Retinal pigment epithelial cell (primary cell): ENCODE measurements at regions not wholly inside any gene's neighbourhood (a gene's known extent, or its start where the extent isn't known, plus 50 kb on each side); places are given as distances from the start of the nearest gene placed in this dataset.

Experiments used
- DNase-seq: peaks from one replicate; pipeline ENCODE4 v3.0.0-alpha.2; 2010; ENCODE audit warnings: low read depth
- H3K4me3 ChIP-seq: 2 replicates; pipeline ENCODE4 v1.5.1; 2011; ENCODE audit warnings: mild to moderate bottlenecking, low read length, control low read depth, moderate library complexity
- TF ChIP-seq, protein P1 (sequence below): conservative IDR thresholded peaks from 2 replicates; pipeline ENCODE4 v1.5.1; 2011; ENCODE audit warnings: low read depth, low read length, control low read depth, inconsistent platforms

GRCh38 chr7:12741951-12742575 lies 54.6 kb downstream of the ARL4A start:
- no peak overlapping the region for H3K4me3 ChIP-seq
- TF ChIP-seq, protein P1, sequence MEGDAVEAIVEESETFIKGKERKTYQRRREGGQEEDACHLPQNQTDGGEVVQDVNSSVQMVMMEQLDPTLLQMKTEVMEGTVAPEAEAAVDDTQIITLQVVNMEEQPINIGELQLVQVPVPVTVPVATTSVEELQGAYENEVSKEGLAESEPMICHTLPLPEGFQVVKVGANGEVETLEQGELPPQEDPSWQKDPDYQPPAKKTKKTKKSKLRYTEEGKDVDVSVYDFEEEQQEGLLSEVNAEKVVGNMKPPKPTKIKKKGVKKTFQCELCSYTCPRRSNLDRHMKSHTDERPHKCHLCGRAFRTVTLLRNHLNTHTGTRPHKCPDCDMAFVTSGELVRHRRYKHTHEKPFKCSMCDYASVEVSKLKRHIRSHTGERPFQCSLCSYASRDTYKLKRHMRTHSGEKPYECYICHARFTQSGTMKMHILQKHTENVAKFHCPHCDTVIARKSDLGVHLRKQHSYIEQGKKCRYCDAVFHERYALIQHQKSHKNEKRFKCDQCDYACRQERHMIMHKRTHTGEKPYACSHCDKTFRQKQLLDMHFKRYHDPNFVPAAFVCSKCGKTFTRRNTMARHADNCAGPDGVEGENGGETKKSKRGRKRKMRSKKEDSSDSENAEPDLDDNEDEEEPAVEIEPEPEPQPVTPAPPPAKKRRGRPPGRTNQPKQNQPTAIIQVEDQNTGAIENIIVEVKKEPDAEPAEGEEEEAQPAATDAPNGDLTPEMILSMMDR, result no peak
- DNase-seq, result no peak

DNA sequence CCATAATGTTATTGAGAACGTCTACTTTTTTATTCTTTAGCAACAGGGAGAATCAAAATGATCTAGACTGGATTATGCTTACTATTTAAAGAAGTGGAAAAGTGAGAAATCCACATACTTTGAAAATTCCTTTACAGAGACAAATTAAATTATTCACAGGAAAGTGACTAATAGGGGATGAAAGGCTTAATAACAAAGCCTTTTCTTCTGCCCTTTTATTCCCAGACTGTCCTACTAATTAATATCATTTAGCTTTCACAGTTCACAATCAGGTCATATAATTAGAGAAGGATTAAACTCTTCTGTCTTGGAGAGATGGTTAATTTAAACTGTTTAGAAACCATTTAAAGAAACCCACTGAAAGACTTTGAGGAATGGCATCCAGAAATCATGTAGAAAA lies 58.8 kb downstream of the ARL4A start:
- H3K4me3 ChIP-seq, result no peak overlapping the region
- peak; percentile 72 for DNase-seq
- TF ChIP-seq, protein P1, result no peak

DNA sequence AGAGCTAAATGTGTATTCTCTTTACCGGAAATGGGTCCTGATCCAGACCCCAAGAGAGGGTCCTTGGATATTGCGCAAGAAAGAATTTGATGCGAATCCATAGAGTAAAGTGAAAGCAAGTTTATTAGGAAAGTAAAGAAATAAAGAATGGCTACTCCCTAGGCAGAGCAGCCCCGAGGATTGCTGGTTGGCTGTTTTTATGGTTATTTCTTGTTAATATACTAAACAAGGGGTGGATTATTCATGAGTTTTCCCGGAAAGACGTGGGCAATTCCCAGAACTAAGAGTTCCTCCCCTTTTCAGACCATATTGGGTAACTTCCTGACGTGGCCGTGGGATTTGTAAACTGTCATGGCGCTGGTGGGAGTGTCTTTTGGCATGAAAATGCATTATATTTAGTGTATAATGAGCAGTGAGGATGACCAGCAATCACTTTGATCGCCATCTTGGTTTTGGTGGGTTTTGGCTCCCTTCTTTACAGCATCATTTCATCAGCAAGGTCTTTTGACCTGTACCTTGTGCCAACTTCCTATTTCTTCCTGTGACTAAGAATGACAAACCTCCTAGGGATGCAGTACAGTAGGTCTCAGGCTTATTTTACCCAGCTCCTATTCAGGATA lies 60.4 kb downstream of the ARL4A start:
- DNase-seq, result no peak
- H3K4me3 ChIP-seq, result no peak overlapping the region
- TF ChIP-seq, protein P1, result no peak

DNA sequence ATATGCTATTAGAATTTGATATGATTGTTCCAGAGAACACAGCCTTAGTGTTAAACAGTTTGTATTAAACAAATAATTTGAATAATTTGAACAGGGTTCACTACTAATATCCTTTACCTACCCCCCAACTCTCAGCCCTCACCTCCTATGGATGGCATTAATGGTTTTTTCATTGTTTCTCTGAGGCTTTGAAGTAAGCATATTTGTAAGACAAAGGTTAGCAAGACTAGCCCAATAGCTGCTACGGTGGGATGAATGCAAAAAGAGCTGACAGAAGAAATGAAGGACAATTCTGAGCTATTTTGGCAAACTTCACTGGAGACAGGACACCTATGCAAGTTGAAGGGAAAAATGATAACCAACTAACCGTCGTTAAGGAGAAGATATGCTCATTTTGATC lies 61.6 kb downstream of the ARL4A start:
- TF ChIP-seq, protein P1, result no peak
- H3K4me3 ChIP-seq, result no peak overlapping the region
- DNase-seq, result no peak

DNA sequence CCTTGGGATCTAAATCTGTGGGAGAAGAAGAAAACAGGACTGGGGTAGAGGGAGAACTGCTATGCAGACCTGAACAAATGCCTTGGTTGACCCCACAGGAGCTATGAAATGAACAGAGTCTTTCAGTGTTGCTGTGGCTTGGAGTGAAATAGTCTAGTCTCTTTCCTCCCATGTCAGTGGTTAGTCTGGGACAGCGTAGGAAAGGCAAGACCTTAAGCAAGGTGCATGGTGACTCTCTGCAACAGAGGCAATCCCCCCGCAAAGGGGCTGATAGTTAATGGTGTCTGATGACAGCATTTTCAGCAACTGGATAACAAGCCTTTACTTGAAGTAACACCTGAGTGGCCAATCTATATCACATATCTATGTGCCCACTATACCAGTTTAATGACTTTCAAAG lies 62.3 kb downstream of the ARL4A start:
- TF ChIP-seq, protein P1, result no peak
- H3K4me3 ChIP-seq, result no peak overlapping the region
- DNase-seq, result no peak

DNA sequence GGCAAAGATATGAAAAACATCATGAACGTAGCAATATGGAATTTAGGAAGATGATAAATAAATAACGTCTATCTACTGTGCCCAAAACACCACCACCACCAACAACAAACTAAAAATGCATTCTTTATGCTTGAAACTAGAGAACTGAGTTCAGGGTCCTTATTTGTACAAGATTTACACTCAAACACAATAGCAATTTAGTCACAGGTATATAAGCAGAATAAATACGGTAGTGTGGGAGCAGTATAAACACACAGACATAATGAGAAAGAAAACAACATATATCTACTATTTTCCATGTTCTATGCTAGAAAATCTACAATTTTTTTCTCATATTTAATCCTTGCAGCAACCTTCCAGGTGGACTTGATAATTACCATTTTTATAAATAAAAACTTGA lies 64.3 kb downstream of the ARL4A start:
- DNase-seq, result no peak
- no peak overlapping the region for H3K4me3 ChIP-seq
- TF ChIP-seq, protein P1, result no peak

GRCh38 chr7:12754179-12754578 lies 66.7 kb downstream of the ARL4A start:
- DNase-seq, result no peak
- no peak overlapping the region for H3K4me3 ChIP-seq
- TF ChIP-seq, protein P1, result no peak
